Osteoblast (primary cell): ENCODE measurements at regions not wholly inside any gene's neighbourhood (a gene's known extent, or its start where the extent isn't known, plus 50 kb on each side); places are given as distances from the start of the nearest gene placed in this dataset.

ENCODE experiments used
- DNase-seq: peaks from one replicate; pipeline ENCODE4 v3.0.0; 2011; ENCODE audit warnings: low spot score, mixed read lengths; ENCODE audit not compliant: insufficient read length; ENCODE audit errors: missing footprints
- H2AFZ ChIP-seq: 2 replicates; pipeline ENCODE4 v1.6.0; 2011; ENCODE audit warnings: mild to moderate bottlenecking, low read length
- H3K27ac ChIP-seq: 2 replicates; pipeline ENCODE4 v1.5.1; 2011; ENCODE audit warnings: mild to moderate bottlenecking, low read depth, low read length, moderate library complexity
- H3K27me3 ChIP-seq: 2 replicates; pipeline ENCODE4 v1.6.0; 2012; ENCODE audit warnings: mild to moderate bottlenecking, control low read depth, inconsistent platforms, low read length, moderate library complexity; ENCODE audit not compliant: insufficient read depth
- H3K36me3 ChIP-seq: 2 replicates; pipeline ENCODE4 v1.5.1; 2011; ENCODE audit warnings: mild to moderate bottlenecking, low read length, control low read depth, moderate library complexity; ENCODE audit not compliant: insufficient read depth
- H3K4me1 ChIP-seq: 2 replicates; pipeline ENCODE4 v1.5.1; 2011; ENCODE audit warnings: mild to moderate bottlenecking, low read length, control low read depth, moderate library complexity; ENCODE audit not compliant: insufficient read depth
- H3K4me2 ChIP-seq: 2 replicates; pipeline ENCODE4 v1.6.0; 2011; ENCODE audit warnings: mild to moderate bottlenecking, low read length; ENCODE audit not compliant: insufficient read depth
- H3K4me3 ChIP-seq: fragments of 200-600 bp; sonication (generic); 3 replicates; pipeline ENCODE4 v1.5.1; 2012; ENCODE audit warnings: mild to moderate bottlenecking, low read length, inconsistent platforms; ENCODE audit not compliant: insufficient read depth
- H3K79me2 ChIP-seq: 2 replicates; pipeline ENCODE4 v1.6.0; 2012; ENCODE audit warnings: mild to moderate bottlenecking, low read length, control low read depth, inconsistent platforms; ENCODE audit not compliant: insufficient read depth
- H3K9me3 ChIP-seq: 2 replicates; pipeline ENCODE4 v1.5.1; 2011; ENCODE audit warnings: low read depth, low read length, control low read depth
- H4K20me1 ChIP-seq: 2 replicates; pipeline ENCODE4 v1.6.0; 2012; ENCODE audit warnings: mild to moderate bottlenecking, low read length, control low read depth; ENCODE audit not compliant: insufficient read depth
- TF ChIP-seq, protein P1 (sequence below): IDR thresholded peaks from 2 replicates; pipeline ENCODE4 v1.5.1; 2011; ENCODE audit warnings: mild to moderate bottlenecking, low read depth, low read length, moderate library complexity; ENCODE audit errors: extremely low read depth

DNA sequence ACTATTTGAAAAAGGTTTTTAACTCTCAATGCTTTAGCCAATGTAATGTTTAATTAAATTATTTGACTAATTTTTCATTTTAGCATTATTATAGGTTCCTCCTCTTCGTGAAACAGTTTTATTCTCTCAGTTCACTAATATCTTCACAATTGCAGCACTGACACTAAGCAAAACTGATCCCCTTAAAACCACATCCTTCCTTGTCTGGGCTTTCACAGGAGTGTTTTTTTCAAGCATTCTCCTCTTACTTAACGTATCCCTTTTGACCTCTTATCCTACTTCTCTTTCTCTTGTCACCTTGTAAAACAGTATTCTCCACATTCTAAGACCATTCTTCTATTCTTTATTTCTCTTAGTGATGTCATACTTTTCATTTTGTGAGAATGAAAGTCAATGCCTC, 112.8 kb downstream of the DSC3 start:
- no peaks in the 10 kb centered on the region for H4K20me1 ChIP-seq
- no peak overlapping the region for H3K27ac ChIP-seq
- H3K36me3 ChIP-seq, result no peaks in the 10 kb centered on the region
- no peaks in the 10 kb centered on the region for H3K79me2 ChIP-seq
- no peak overlapping the region for H3K4me3 ChIP-seq
- no peak overlapping the region for H2AFZ ChIP-seq
- TF ChIP-seq, protein P1, sequence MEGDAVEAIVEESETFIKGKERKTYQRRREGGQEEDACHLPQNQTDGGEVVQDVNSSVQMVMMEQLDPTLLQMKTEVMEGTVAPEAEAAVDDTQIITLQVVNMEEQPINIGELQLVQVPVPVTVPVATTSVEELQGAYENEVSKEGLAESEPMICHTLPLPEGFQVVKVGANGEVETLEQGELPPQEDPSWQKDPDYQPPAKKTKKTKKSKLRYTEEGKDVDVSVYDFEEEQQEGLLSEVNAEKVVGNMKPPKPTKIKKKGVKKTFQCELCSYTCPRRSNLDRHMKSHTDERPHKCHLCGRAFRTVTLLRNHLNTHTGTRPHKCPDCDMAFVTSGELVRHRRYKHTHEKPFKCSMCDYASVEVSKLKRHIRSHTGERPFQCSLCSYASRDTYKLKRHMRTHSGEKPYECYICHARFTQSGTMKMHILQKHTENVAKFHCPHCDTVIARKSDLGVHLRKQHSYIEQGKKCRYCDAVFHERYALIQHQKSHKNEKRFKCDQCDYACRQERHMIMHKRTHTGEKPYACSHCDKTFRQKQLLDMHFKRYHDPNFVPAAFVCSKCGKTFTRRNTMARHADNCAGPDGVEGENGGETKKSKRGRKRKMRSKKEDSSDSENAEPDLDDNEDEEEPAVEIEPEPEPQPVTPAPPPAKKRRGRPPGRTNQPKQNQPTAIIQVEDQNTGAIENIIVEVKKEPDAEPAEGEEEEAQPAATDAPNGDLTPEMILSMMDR, result no peak
- no peaks in the 10 kb centered on the region for H3K9me3 ChIP-seq
- no peaks in the 10 kb centered on the region for H3K4me1 ChIP-seq
- H3K4me2 ChIP-seq, result no peak overlapping the region
- DNase-seq, result no peak
- H3K27me3 ChIP-seq, result no peaks in the 10 kb centered on the region

DNA sequence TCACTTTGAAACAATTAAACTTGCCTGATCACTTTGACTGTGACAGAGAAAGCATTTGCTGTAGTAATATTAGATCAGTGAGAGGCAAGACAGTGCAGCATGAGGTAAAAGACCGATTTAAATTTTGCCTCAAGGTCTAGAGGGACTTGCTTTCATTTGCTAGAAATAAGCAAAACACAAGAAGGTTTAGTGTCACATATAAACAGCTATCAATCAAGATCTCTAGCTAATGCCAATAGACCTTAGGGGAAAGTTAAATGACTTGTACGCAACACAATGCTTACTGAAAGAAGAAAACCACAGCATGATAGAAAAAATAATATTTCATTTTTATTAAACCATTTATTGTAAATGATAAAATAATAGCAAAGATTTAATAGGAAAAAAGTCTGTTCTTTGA, 113.5 kb downstream of the DSC3 start:
- H3K36me3 ChIP-seq, result no peaks in the 10 kb centered on the region
- H3K79me2 ChIP-seq, result no peaks in the 10 kb centered on the region
- H3K4me2 ChIP-seq, result no peak overlapping the region
- H3K4me3 ChIP-seq, result no peak overlapping the region
- DNase-seq, result no peak
- H2AFZ ChIP-seq, result no peak overlapping the region
- no peaks in the 10 kb centered on the region for H3K27me3 ChIP-seq
- H4K20me1 ChIP-seq, result no peaks in the 10 kb centered on the region
- no peak overlapping the region for H3K27ac ChIP-seq
- TF ChIP-seq, protein P1, result no peak
- no peaks in the 10 kb centered on the region for H3K4me1 ChIP-seq
- no peaks in the 10 kb centered on the region for H3K9me3 ChIP-seq

DNA sequence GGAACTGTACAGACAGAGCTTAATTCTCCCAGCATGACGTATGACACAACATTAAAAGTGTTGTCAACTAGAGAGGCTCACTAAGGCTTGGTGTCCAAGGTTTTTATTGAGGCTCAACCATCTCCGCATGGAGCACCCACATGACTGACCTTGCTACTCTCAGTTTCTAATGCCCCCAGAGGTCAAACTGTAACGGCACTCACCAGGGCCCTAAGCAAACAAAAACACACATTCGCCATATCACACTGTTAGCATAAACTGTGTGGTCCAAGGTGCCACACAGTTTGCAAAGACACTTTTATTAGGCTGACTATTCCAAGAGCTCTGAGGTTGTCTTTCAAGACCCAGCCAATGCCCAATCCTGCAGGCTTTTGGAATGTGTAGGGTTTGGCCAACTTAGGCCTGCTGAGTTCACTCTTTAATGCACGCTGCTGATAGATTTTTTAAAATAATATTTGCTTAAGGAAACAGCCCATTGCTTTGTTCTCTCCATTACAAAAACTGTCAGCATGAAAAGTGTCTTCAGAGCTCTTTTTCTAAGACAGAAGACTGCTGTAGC, 114.9 kb downstream of the DSC3 start:
- Histone ChIP-seq H3K27ac (no peak overlapping the region), H3K9me3 (no peaks in the 10 kb centered on the region), H3K27me3 (no peaks in the 10 kb centered on the region), H2AFZ (no peak overlapping the region), H3K4me3 (no peak overlapping the region), H3K4me2 (no peak overlapping the region), H4K20me1 (no peaks in the 10 kb centered on the region), H3K79me2 (no peaks in the 10 kb centered on the region), H3K4me1 (no peaks in the 10 kb centered on the region), H3K36me3 (no peaks in the 10 kb centered on the region)
- no peak for DNase-seq
- TF ChIP-seq, protein P1, result no peak

DNA sequence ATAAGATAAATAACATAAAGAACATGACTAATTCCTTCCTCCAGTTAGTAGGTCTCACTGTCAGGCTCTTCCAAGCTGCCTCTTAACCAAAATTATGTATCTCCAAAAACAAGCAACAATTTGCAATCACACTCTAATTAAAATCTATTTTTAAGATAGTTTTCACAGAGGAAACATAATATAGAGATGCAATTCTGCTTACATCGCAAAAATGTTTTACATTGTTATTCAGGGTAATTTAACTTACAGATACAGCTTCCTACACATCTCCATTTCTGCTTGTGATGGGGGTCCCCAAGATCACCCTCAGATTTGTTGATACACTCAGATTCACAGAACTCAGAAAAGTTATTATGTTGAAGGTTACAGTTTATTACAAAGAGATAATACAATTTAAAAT, 115.5 kb downstream of the DSC3 start:
- Histone ChIP-seq H3K4me3 (no peak overlapping the region), H3K36me3 (no peaks in the 10 kb centered on the region), H3K4me1 (no peaks in the 10 kb centered on the region), H4K20me1 (no peaks in the 10 kb centered on the region), H3K27me3 (no peaks in the 10 kb centered on the region), H3K9me3 (no peaks in the 10 kb centered on the region), H3K27ac (no peak overlapping the region), H2AFZ (no peak overlapping the region), H3K79me2 (no peaks in the 10 kb centered on the region), H3K4me2 (no peak overlapping the region)
- TF ChIP-seq, protein P1, result no peak
- no peak for DNase-seq
